Peyer's patch (tissue), 4 donors: ENCODE measurements at regions not wholly inside any gene's neighbourhood (a gene's known extent, or its start where the extent isn't known, plus 50 kb on each side); places are given as distances from the start of the nearest gene placed in this dataset.

Experiments
- CTCF ChIP-seq, 6 experiments: fragments of 450-650 bp in 4 of 6; fragments of 200-600 bp in 2 of 6; sonication (generic) in 1 of 6; IDR thresholded peaks; one replicate each; pipeline ENCODE4 v1.5.1; 2017 to 2019; ENCODE audit warnings: antibody characterized with exemption in 6 of 6, mild to moderate bottlenecking in 3 of 6, moderate library complexity in 1 of 6
- POLR2A ChIP-seq, 2 donors: fragments of 450-650 bp; IDR thresholded peaks; one replicate each; pipeline ENCODE4 v1.5.1; 2017; ENCODE audit warnings: antibody characterized with exemption in 2 of 2, mild to moderate bottlenecking in 2 of 2, moderate library complexity in 2 of 2

- TF ChIP-seq CTCF (IDR thresholded peaks at IDR 0.05) (no peak), POLR2A (IDR thresholded peaks at IDR 0.05) (no peak)
These were observed 292.1 kb upstream of the IRX2 start for GRCh38 chr5:3043600-3043999.
